Mucosa of rectum (tissue), 2 donors: ENCODE measurements at regions not wholly inside any gene's neighbourhood (a gene's known extent, or its start where the extent isn't known, plus 50 kb on each side); places are given as distances from the start of the nearest gene placed in this dataset.
"Not testable (repeated sequence)": the region's sequence is repeated elsewhere in the genome, so short reads cannot be mapped to it uniquely, and the experiment has no call there.

Source experiments
- H3K27ac ChIP-seq, 2 donors: one replicate each; pipeline ENCODE4 v1.7.0; 2013; ENCODE audit warnings: inconsistent platforms in 2 of 2, low read depth in 2 of 2, low read length in 2 of 2
- H3K27me3 ChIP-seq, 2 donors: one replicate each; pipeline ENCODE4 v1.7.0; 2013; ENCODE audit warnings: low read length in 2 of 2; ENCODE audit not compliant: control insufficient read depth in 2 of 2, insufficient read depth in 2 of 2
- H3K36me3 ChIP-seq, 2 donors: one replicate each; pipeline ENCODE4 v1.7.0; 2013; ENCODE audit warnings: low read length in 2 of 2; ENCODE audit not compliant: control insufficient read depth in 2 of 2, insufficient read depth in 2 of 2
- H3K4me1 ChIP-seq, 2 donors: one replicate each; pipeline ENCODE4 v1.7.0; 2013; ENCODE audit warnings: low read length in 2 of 2, mild to moderate bottlenecking in 1 of 2; ENCODE audit not compliant: control insufficient read depth in 2 of 2, insufficient read depth in 2 of 2
- H3K4me3 ChIP-seq, 2 donors: one replicate each; pipeline ENCODE4 v1.7.0; 2013; ENCODE audit warnings: low read length in 2 of 2
- H3K9ac ChIP-seq, 2 donors: one replicate each; pipeline ENCODE4 v1.7.0; 2013; ENCODE audit warnings: low read length in 2 of 2, low read depth in 1 of 2, mild to moderate bottlenecking in 1 of 2
- H3K9me3 ChIP-seq, 2 donors: one replicate each; pipeline ENCODE4 v1.7.0; 2013; ENCODE audit warnings: low read length in 2 of 2; ENCODE audit not compliant: control insufficient read depth in 2 of 2
- donor health status: healthy.
- donor health status: Normal muscosa, but diverticular disease.

- no peaks in the 10 kb centered on the region for H3K9me3 ChIP-seq
- H3K4me3 ChIP-seq = no peak overlapping the region
- no peaks in the 10 kb centered on the region for H3K27me3 ChIP-seq
- peaks cover 0 to 6% of the 10 kb centered on the region in 2 donors for H3K4me1 ChIP-seq
- no peak overlapping the region for H3K27ac ChIP-seq
- H3K36me3 ChIP-seq = no peaks in the 10 kb centered on the region
- H3K9ac ChIP-seq = no peak overlapping the region
Measured at GRCh38 chr7:114190387-114190786, 224.2 kb upstream of the FOXP2 start.

GRCh38 chr7:114183311-114184088 is 231.1 kb upstream of the FOXP2 start:
- H3K4me1 ChIP-seq = no peaks in the 10 kb centered on the region
- no peaks in the 10 kb centered on the region for H3K36me3 ChIP-seq
- no peak overlapping the region for H3K4me3 ChIP-seq
- no peak overlapping the region for H3K9ac ChIP-seq
- no peaks in the 10 kb centered on the region for H3K27me3 ChIP-seq
- no peak overlapping the region for H3K27ac ChIP-seq
- no peaks in the 10 kb centered on the region for H3K9me3 ChIP-seq

DNA sequence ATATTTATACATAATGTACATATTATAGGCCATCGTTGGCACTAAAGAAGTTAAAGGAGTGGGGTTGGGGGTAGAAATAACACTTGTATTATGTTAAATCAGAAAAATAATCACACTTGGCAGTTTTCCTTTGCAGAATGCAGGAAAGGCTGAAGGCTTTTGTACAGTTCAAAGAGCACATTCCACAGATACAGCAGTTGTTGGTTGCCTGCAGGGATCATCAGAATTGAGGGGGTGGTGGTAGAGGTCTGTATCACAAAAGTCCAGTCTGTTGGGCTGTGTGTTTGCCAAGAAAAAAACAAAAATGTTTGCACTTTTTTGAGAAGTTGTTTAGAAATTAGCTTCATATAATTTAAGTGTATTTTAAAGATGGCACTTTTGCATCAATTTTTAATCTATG is 231.8 kb upstream of the FOXP2 start:
- Histone ChIP-seq H3K4me1 (no peaks in the 10 kb centered on the region), H3K36me3 (no peaks in the 10 kb centered on the region), H3K27ac (no peak overlapping the region), H3K4me3 (no peak overlapping the region), H3K27me3 (no peaks in the 10 kb centered on the region), H3K9me3 (no peaks in the 10 kb centered on the region), H3K9ac (no peak overlapping the region)

DNA sequence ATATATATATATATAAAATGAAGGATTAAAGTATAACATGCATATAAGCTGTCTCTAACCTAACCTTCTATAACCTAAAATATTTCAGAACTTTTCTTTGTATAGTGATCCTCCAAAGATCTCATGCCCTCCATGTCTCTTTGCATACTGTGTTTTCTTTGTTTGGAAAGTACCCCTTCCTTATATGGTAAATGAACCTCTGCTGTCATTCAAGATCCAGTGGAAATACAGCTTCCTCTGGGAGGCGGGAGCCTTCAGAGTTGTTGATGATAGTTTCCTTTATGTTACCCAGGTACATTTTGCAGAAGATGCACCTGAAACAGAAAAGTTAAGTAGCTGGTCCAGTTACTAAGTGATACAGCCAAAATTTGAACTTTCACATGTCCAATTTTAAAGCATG is 233.3 kb upstream of the FOXP2 start:
- Histone ChIP-seq H3K9me3 (no peaks in the 10 kb centered on the region), H3K27me3 (no peaks in the 10 kb centered on the region), H3K4me3 (no peak overlapping the region), H3K36me3 (no peaks in the 10 kb centered on the region), H3K27ac (no peak overlapping the region), H3K4me1 (no peaks in the 10 kb centered on the region), H3K9ac (no peak overlapping the region)

DNA sequence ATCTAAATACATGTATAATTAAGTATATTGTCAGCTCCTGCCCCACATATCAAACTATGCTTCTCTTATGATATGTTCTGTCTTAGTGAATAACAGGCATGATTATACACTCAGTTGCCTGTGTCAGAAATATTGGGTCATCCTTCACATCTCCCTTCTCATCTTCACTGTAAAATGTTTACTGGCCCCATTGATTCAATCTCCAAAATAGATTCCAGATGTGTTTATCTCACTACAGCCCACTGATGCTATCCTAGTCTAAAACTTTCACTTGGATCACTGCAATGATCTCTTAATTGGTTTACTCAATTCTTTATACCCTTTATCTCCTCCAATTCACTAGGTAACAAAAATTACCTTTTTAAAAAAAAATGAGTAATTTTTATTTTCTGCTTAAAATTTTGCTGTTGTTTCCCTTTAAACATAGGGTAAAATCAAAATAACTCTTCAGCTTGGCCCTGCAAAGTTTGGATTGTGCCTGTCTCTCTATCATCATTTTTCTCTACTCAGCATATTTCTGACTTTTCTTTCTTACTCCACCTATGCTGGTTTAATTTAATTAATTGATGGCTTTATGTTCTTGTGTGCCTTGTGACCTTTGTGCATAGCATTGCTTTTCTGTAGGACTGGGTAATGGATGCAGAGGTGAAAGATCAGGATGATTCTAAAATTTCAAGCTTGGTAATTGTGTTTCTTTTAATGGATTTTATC is 233.9 kb upstream of the FOXP2 start:
- no peaks in the 10 kb centered on the region for H3K4me1 ChIP-seq
- H3K36me3 ChIP-seq = no peaks in the 10 kb centered on the region
- H3K4me3 ChIP-seq = no peak overlapping the region
- no peak overlapping the region for H3K9ac ChIP-seq
- no peak overlapping the region for H3K27ac ChIP-seq
- H3K9me3 ChIP-seq = no peaks in the 10 kb centered on the region
- no peaks in the 10 kb centered on the region for H3K27me3 ChIP-seq

DNA sequence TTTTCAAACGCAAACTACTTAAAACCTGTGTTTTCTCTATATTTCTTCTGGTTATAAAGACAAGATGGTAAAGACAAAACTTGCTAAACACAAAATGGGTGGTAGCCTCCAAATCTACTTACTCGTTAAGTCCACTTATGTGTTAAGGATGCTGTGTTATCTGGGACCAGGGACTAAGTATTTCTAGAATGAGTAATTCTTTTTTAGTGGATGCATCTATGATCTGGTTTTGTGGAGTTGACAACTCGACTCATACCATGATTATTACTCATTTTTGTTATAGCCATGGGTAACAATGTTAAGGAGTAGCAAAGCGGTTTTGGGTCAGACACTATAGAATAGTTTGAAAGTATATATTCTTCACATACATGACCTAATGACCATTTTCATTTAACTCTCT is 239.5 kb upstream of the FOXP2 start:
- no peaks in the 10 kb centered on the region for H3K36me3 ChIP-seq
- no peak overlapping the region for H3K9ac ChIP-seq
- no peaks in the 10 kb centered on the region for H3K27me3 ChIP-seq
- no peak overlapping the region for H3K27ac ChIP-seq
- H3K9me3 ChIP-seq = no peaks in the 10 kb centered on the region
- no peak overlapping the region for H3K4me3 ChIP-seq
- H3K4me1 ChIP-seq = no peaks in the 10 kb centered on the region

GRCh38 chr7:114173170-114173890 is 241.3 kb upstream of the FOXP2 start:
- Histone ChIP-seq H3K4me3 (no peak overlapping the region), H3K36me3 (no peaks in the 10 kb centered on the region), H3K9ac (no peak overlapping the region), H3K27ac (no peak overlapping the region), H3K9me3 (no peaks in the 10 kb centered on the region), H3K4me1 (no peaks in the 10 kb centered on the region), H3K27me3 (no peaks in the 10 kb centered on the region)

GRCh38 chr7:114169389-114169788 is 245.2 kb upstream of the FOXP2 start:
- H3K9ac ChIP-seq, H3K27ac ChIP-seq, H3K27me3 ChIP-seq, H3K4me1 ChIP-seq, H3K36me3 ChIP-seq, H3K9me3 ChIP-seq, H3K4me3 ChIP-seq: not testable (repeated sequence)

- no peak overlapping the region for H3K9ac ChIP-seq
Measured at GRCh38 chr7:114160925-114161324, 242.1 kb upstream of the PPP1R3A start.

GRCh38 chr7:114158854-114159253 is 240.0 kb upstream of the PPP1R3A start:
- no peak overlapping the region for H3K9ac ChIP-seq
- H3K27ac ChIP-seq = no peak overlapping the region
- no peaks in the 10 kb centered on the region for H3K27me3 ChIP-seq
- H3K4me3 ChIP-seq = no peak overlapping the region
- H3K4me1 ChIP-seq = no peaks in the 10 kb centered on the region
- no peaks in the 10 kb centered on the region for H3K9me3 ChIP-seq
- no peaks in the 10 kb centered on the region for H3K36me3 ChIP-seq

More at GRCh38 chr7:114160925-114161324, 242.1 kb upstream of the PPP1R3A start:
- H3K4me3 ChIP-seq = no peak overlapping the region
- no peaks in the 10 kb centered on the region for H3K4me1 ChIP-seq
- H3K9me3 ChIP-seq = no peaks in the 10 kb centered on the region
- no peaks in the 10 kb centered on the region for H3K36me3 ChIP-seq
- H3K27ac ChIP-seq = no peak overlapping the region
- H3K27me3 ChIP-seq = no peaks in the 10 kb centered on the region
